Liver (tissue), 8 donors: ENCODE measurements at regions not wholly inside any gene's neighbourhood (a gene's known extent, or its start where the extent isn't known, plus 50 kb on each side); places are given as distances from the start of the nearest gene placed in this dataset.

Experiments used
- DNase-seq: peaks from one replicate; pipeline ENCODE4 v3.0.0-alpha.2; 2017; ENCODE audit warnings: low spot score
- H3K27ac ChIP-seq, 2 donors: one replicate each; pipeline ENCODE4 v1.7.0; 2013; ENCODE audit warnings: inconsistent platforms in 2 of 2, low read length in 2 of 2, control low read depth in 1 of 2, low read depth in 1 of 2, mild to moderate bottlenecking in 1 of 2
- H3K27me3 ChIP-seq, 4 donors: one replicate each; pipeline versions ENCODE4 v1.6.1 to v1.7.0; 2013; ENCODE audit warnings: low read length in 3 of 4, inconsistent platforms in 1 of 4, mild to moderate bottlenecking in 1 of 4, moderate library complexity in 1 of 4; ENCODE audit not compliant: control insufficient read depth in 4 of 4, insufficient read depth in 4 of 4
- H3K36me3 ChIP-seq, 4 donors: one replicate each; pipeline versions ENCODE4 v1.6.1 to v1.7.0; 2013; ENCODE audit warnings: low read length in 3 of 4, mild to moderate bottlenecking in 3 of 4, low read depth in 1 of 4, moderate library complexity in 1 of 4; ENCODE audit not compliant: control insufficient read depth in 4 of 4, insufficient read depth in 3 of 4
- H3K4me1 ChIP-seq, 4 donors: one replicate each; pipeline versions ENCODE4 v1.6.1 to v1.7.0; 2013; ENCODE audit warnings: low read length in 3 of 4, mild to moderate bottlenecking in 3 of 4, moderate library complexity in 1 of 4; ENCODE audit not compliant: control insufficient read depth in 4 of 4, insufficient read depth in 4 of 4
- H3K4me3 ChIP-seq, 3 donors: one replicate each; pipeline versions ENCODE4 v1.6.1 to v1.7.0; 2013; ENCODE audit warnings: low read length in 3 of 3, control low read depth in 1 of 3, low read depth in 1 of 3, mild to moderate bottlenecking in 1 of 3
- H3K9ac ChIP-seq, 2 donors: one replicate each; pipeline ENCODE4 v1.7.0; 2013; ENCODE audit warnings: low read length in 2 of 2, mild to moderate bottlenecking in 2 of 2, moderate library complexity in 2 of 2, control low read depth in 1 of 2, low read depth in 1 of 2
- H3K9me3 ChIP-seq, 4 donors: one replicate each; pipeline versions ENCODE4 v1.6.1 to v1.7.0; 2013; ENCODE audit warnings: low read length in 3 of 4; ENCODE audit not compliant: control insufficient read depth in 4 of 4
- CTCF ChIP-seq: fragments of 150-350 bp; IDR thresholded peaks from 2 replicates; pipeline ENCODE4 v1.5.1; 2017; ENCODE audit warnings: improper control_type of control experiment, low read depth, low read length; ENCODE audit not compliant: missing input control
- EGR1 ChIP-seq, 2 donors: IDR thresholded peaks; 2 replicates each; pipeline ENCODE4 v1.6.1; 2016 to 2018; ENCODE audit warnings: antibody characterized with exemption in 2 of 2, low read depth in 2 of 2
- FOXA1 ChIP-seq: IDR thresholded peaks from 2 replicates; pipeline ENCODE4 v1.6.1; 2016; ENCODE audit warnings: antibody characterized with exemption
- FOXA2 ChIP-seq: IDR thresholded peaks from 2 replicates; pipeline ENCODE4 v1.6.1; 2016; ENCODE audit warnings: antibody characterized with exemption
- GABPA ChIP-seq, 2 donors: IDR thresholded peaks in 1 of 2; conservative IDR thresholded peaks in 1 of 2; 2 replicates each; pipeline ENCODE4 v1.6.1; 2016; ENCODE audit warnings: antibody characterized with exemption in 2 of 2, mild to moderate bottlenecking in 1 of 2, moderate library complexity in 1 of 2
- HNF4A ChIP-seq, 2 donors: conservative IDR thresholded peaks; 2 replicates each; pipeline ENCODE4 v1.6.1; 2016; ENCODE audit warnings: antibody characterized with exemption in 2 of 2, mild to moderate bottlenecking in 2 of 2
- HNF4G ChIP-seq: IDR thresholded peaks from 2 replicates; pipeline ENCODE4 v1.6.1; 2016; ENCODE audit warnings: antibody characterized with exemption
- JUND ChIP-seq, 2 donors: IDR thresholded peaks; 2 replicates each; pipeline ENCODE4 v1.6.1; 2016; ENCODE audit warnings: antibody characterized with exemption in 2 of 2
- NR2F2 ChIP-seq: IDR thresholded peaks from 2 replicates; pipeline ENCODE4 v1.6.1; 2016; ENCODE audit warnings: antibody characterized with exemption
- REST ChIP-seq: IDR thresholded peaks from 2 replicates; pipeline ENCODE4 v1.6.1; 2016; ENCODE audit warnings: antibody characterized with exemption, mild to moderate bottlenecking
- RXRA ChIP-seq, 2 donors: IDR thresholded peaks; 2 replicates each; pipeline ENCODE4 v1.6.1; 2017 to 2018; ENCODE audit warnings: antibody characterized with exemption in 2 of 2, mild to moderate bottlenecking in 1 of 2
- SP1 ChIP-seq: IDR thresholded peaks from 2 replicates; pipeline ENCODE4 v1.6.1; 2018; ENCODE audit warnings: antibody characterized with exemption, mild to moderate bottlenecking
- TAF1 ChIP-seq: conservative IDR thresholded peaks from 2 replicates; pipeline ENCODE4 v1.6.1; 2016; ENCODE audit warnings: antibody characterized with exemption, mild to moderate bottlenecking
- WGBS: extraction: QIAGEN DNeasy Blood & Tissue Kit; methylation state at CpG from one replicate; pipeline ENCODE4 v1.1.7; 2013; 5-methylcytosine and 5-hydroxymethylcytosine counted together
- TF ChIP-seq, protein P1 (sequence below): IDR thresholded peaks from 2 replicates; pipeline ENCODE4 v1.6.1; 2016; ENCODE audit warnings: antibody characterized with exemption
- TF ChIP-seq, protein P2 (sequence below): IDR thresholded peaks from 2 replicates; pipeline ENCODE4 v1.6.1; 2016; ENCODE audit warnings: antibody characterized with exemption
- TF ChIP-seq, protein P3 (sequence below): IDR thresholded peaks from 2 replicates; pipeline ENCODE4 v1.6.1; 2016; ENCODE audit warnings: antibody characterized with exemption
- donor health status: healthy.
- donor health status: healthy.
- donor health status: healthy.
- donor health status: healthy.
- donor health status: healthy.

DNA sequence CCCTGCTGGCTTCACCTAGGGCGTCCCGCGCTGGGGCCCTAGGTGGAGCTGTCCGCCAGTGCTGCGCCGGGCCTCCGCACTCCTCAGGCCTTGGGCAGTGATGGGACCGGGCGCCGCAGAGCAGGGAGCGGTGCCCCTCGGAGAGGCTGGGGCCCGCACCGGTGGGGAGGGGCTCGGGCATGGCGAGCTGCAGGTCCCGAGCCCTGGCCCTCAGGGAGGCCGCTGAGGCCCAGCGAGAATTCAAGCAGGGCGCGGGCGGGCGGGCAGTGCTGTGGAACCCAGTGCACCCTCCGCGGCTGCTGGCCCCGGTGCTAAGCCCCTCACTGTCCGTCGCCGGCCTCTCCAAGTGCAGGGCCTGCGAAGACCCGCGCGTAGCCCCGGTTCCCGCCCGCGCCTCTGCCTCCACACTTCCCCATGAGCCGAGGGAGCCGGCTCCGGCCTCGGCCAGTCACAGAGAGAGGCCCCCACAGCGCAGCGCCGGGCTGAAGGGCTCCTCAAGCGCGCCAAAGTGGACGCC, 565.1 kb upstream of the NDST4 start:
- no peaks in the 10 kb centered on the region for H3K27me3 ChIP-seq

More for the DNA sequence above, 565.1 kb upstream of the NDST4 start:
- DNase-seq, result no peak
- 87% methylated on average over 47 of the region's 47 CpGs for WGBS
- Histone ChIP-seq H3K36me3 (no peaks in the 10 kb centered on the region), H3K9ac (no peak overlapping the region), H3K4me3 (no peak overlapping the region), H3K9me3 (peaks cover 0 to 2% (median 0%) of the 10 kb centered on the region in 4 donors), H3K27ac (no peak overlapping the region), H3K4me1 (no peaks in the 10 kb centered on the region)
- TF ChIP-seq, protein P1, sequence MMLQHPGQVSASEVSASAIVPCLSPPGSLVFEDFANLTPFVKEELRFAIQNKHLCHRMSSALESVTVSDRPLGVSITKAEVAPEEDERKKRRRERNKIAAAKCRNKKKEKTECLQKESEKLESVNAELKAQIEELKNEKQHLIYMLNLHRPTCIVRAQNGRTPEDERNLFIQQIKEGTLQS, result no peak
- TF ChIP-seq, protein P2, sequence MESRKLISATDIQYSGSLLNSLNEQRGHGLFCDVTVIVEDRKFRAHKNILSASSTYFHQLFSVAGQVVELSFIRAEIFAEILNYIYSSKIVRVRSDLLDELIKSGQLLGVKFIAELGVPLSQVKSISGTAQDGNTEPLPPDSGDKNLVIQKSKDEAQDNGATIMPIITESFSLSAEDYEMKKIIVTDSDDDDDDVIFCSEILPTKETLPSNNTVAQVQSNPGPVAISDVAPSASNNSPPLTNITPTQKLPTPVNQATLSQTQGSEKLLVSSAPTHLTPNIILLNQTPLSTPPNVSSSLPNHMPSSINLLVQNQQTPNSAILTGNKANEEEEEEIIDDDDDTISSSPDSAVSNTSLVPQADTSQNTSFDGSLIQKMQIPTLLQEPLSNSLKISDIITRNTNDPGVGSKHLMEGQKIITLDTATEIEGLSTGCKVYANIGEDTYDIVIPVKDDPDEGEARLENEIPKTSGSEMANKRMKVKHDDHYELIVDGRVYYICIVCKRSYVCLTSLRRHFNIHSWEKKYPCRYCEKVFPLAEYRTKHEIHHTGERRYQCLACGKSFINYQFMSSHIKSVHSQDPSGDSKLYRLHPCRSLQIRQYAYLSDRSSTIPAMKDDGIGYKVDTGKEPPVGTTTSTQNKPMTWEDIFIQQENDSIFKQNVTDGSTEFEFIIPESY, result no peak
- TF ChIP-seq REST (no peak), EGR1 (IDR thresholded peaks at IDR 0.05; ENCODE audit: low read depth in 2 of 2) (no peak), HNF4A (conservative IDR thresholded peaks at IDR 0.05) (no peak), GABPA (IDR thresholded peaks at IDR 0.05 in 1 of 2, conservative IDR thresholded peaks at IDR 0.05 in 1 of 2) (no peak), TAF1 (no peak), JUND (IDR thresholded peaks at IDR 0.05) (no peak), FOXA2 (no peak), CTCF (no peak), FOXA1 (no peak), NR2F2 (no peak), RXRA (IDR thresholded peaks at IDR 0.05) (no peak), SP1 (no peak), HNF4G (no peak)
- TF ChIP-seq, protein P3, sequence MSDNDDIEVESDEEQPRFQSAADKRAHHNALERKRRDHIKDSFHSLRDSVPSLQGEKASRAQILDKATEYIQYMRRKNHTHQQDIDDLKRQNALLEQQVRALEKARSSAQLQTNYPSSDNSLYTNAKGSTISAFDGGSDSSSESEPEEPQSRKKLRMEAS, result no peak
